Pancreas (tissue), 10 donors: ENCODE measurements at regions not wholly inside any gene's neighbourhood (a gene's known extent, or its start where the extent isn't known, plus 50 kb on each side); places are given as distances from the start of the nearest gene placed in this dataset.

Experiments
- ATAC-seq, 4 donors: fragments of 200-7000 bp; cut with Tn5 transposase; one replicate each; pipeline versions ENCODE4 v1.8.0 to v1.9.1; 2020; ENCODE audit warnings: mild to moderate bottlenecking in 4 of 4, moderate library complexity in 4 of 4
- DNase-seq, 6 donors: peaks; one replicate each; pipeline ENCODE4 v3.0.0-alpha.2; 2020
- FAIRE-seq: peaks from 2 replicates; lab custom pipeline; 2012; peaks lifted over from hg19 to GRCh38; lab: Jason Lieb, UNC
- H3K27ac ChIP-seq, 4 donors: fragments of 200-600 bp; sonication (generic); 1 replicate in 3 of 4; 2 replicates in 1 of 4; pipeline versions ENCODE4 v1.5.0 to v1.8.0; 2020
- H3K27me3 ChIP-seq, 4 donors: fragments of 200-600 bp; one replicate each; pipeline ENCODE4 v1.8.0; 2021
- H3K36me3 ChIP-seq, 3 donors: fragments of 200-600 bp; sonication (generic) in 1 of 3; one replicate each; pipeline versions ENCODE4 v1.5.0 to v1.8.0; 2020 to 2021
- H3K4me1 ChIP-seq, 3 donors: fragments of 200-600 bp; one replicate each; pipeline ENCODE4 v1.8.0; 2021
- H3K4me3 ChIP-seq, 4 donors: fragments of 200-600 bp; sonication (generic) in 2 of 4; one replicate each; pipeline versions ENCODE4 v1.5.0 to v1.8.0; 2020 to 2021
- H3K9me3 ChIP-seq, 4 donors: fragments of 200-600 bp; one replicate each; pipeline ENCODE4 v1.8.0; 2021
- CTCF ChIP-seq, 4 donors: fragments of 200-600 bp; sonication (generic) in 3 of 4; IDR thresholded peaks; one replicate each; pipeline versions ENCODE4 v1.5.0 to v1.8.0; 2021; ENCODE audit warnings: antibody characterized with exemption in 4 of 4
- WGBS, 2 donors: extraction: QIAGEN DNeasy Blood & Tissue Kit; methylation state at CpG; one replicate each; pipeline ENCODE4 v1.1.7; 2013; 5-methylcytosine and 5-hydroxymethylcytosine counted together
- intact Hi-C, 3 donors: fragments of 100-400 bp; cut with DNase I; formaldehyde crosslinking; loops; one replicate each; pipeline versions ENCODE4 v1.11.1 to v1.14.2; 2022
- donor health status: healthy with polysubstance abuse.
- donor health status: DM: no; HTN: no; CAD: no; lungs with moderate emphysema.
- donor health status: DM: no; HTN: no; CAD: no.
- donor health status: control.
- donor health status: control.
- donor health status: Bipolar disorder and iron deficiency.
- donor health status: DM: yes; HTN: yes; CAD: no.
- donor health status: DM: no; HTN: no; CAD: no.
- donor health status: DM: no; HTN: no; CAD: no.
- donor health status: DM: yes; HTN: yes; CAD: no.

GRCh38 chr3:3619815-3620214 is 179.4 kb upstream of the LRRN1 start:
- Histone ChIP-seq H3K27me3 (no peaks in the 10 kb centered on the region), H3K4me1 (no peaks in the 10 kb centered on the region), H3K36me3 (no peaks in the 10 kb centered on the region), H3K4me3 (no peak overlapping the region), H3K9me3 (no peaks in the 10 kb centered on the region), H3K27ac (no peak overlapping the region)
- DNase-seq (no peak), FAIRE-seq (no peak), ATAC-seq (no peak)
- WGBS, 2 donors = 70 to 94% methylated on average over 1 of the region's 1 CpG
- intact Hi-C loops = no loop called here
- no peak for TF ChIP-seq CTCF (IDR thresholded peaks at IDR 0.05)

GRCh38 chr3:3618623-3619022 is 180.6 kb upstream of the LRRN1 start:
- no peak for TF ChIP-seq CTCF (IDR thresholded peaks at IDR 0.05)
- Histone ChIP-seq H3K27ac (no peak overlapping the region), H3K9me3 (no peaks in the 10 kb centered on the region), H3K4me3 (no peak overlapping the region), H3K4me1 (no peaks in the 10 kb centered on the region), H3K27me3 (no peaks in the 10 kb centered on the region), H3K36me3 (no peaks in the 10 kb centered on the region)
- no peak for FAIRE-seq
- DNase-seq = no peak
- intact Hi-C loops = no loop called here
- WGBS, 2 donors = 47 to 50% methylated on average over 1 of the region's 1 CpG
- no peak for ATAC-seq

- Histone ChIP-seq H3K36me3 (no peaks in the 10 kb centered on the region), H3K27me3 (no peaks in the 10 kb centered on the region), H3K27ac (no peak overlapping the region), H3K9me3 (no peaks in the 10 kb centered on the region), H3K4me3 (no peak overlapping the region), H3K4me1 (no peaks in the 10 kb centered on the region)
- peak in 1 of 4 donors; percentile 76 for ATAC-seq
- WGBS, 2 donors = 37 to 50% methylated on average over 3 of the region's 3 CpGs
- DNase-seq = peak in 1 of 6 donors; percentile 15
- TF ChIP-seq CTCF (IDR thresholded peaks at IDR 0.05) = no peak
- no peak for FAIRE-seq
- intact Hi-C loops = no loop called here
Observed at GRCh38 chr3:3615533-3615932, 183.7 kb upstream of the LRRN1 start.

- Histone ChIP-seq H3K9me3 (no peaks in the 10 kb centered on the region), H3K4me1 (no peaks in the 10 kb centered on the region), H3K4me3 (no peak overlapping the region), H3K27ac (no peak overlapping the region), H3K27me3 (no peaks in the 10 kb centered on the region), H3K36me3 (no peaks in the 10 kb centered on the region)
- intact Hi-C loops = no loop called here
- no peak for TF ChIP-seq CTCF (IDR thresholded peaks at IDR 0.05)
- DNase-seq = no peak
- no peak for FAIRE-seq
- 49 to 51% methylated on average over 4 of the region's 4 CpGs for WGBS, 2 donors
- ATAC-seq = no peak
Observed at GRCh38 chr3:3610581-3611298, 188.5 kb upstream of the LRRN1 start.

GRCh38 chr3:3606321-3606720 is 192.9 kb upstream of the LRRN1 start:
- no peaks in the 10 kb centered on the region for H3K36me3 ChIP-seq
- WGBS, 2 donors = 79 to 92% methylated on average over 4 of the region's 4 CpGs
- H3K27ac ChIP-seq = no peak overlapping the region
- ATAC-seq (no peak), FAIRE-seq (no peak), DNase-seq (no peak)
- intact Hi-C loops = no loop called here
- no peak for TF ChIP-seq CTCF (IDR thresholded peaks at IDR 0.05)
- H3K9me3 ChIP-seq = no peaks in the 10 kb centered on the region
- H3K4me1 ChIP-seq = no peaks in the 10 kb centered on the region
- no peaks in the 10 kb centered on the region for H3K27me3 ChIP-seq
- no peak overlapping the region for H3K4me3 ChIP-seq
